PC-3 (cell line): ENCODE measurements at regions not wholly inside any gene's neighbourhood (a gene's known extent, or its start where the extent isn't known, plus 50 kb on each side); places are given as distances from the start of the nearest gene placed in this dataset.

Experiments
- ATAC-seq: fragments of 200-7000 bp; cut with Tn5 transposase; 2 replicates; pipeline ENCODE4 v1.9.1; 2020; ENCODE audit warnings: mild to moderate bottlenecking, moderate library complexity
- BruUV-seq: library from RNA; stranded (reverse); fragments of 400-500 nt; replicated peaks from 2 replicates; lab custom pipeline; 2021; lab: Mats Ljungman, UMichigan
- CTCF ChIA-PET: fragments of 300-600 bp; sonication (Branson Sonifier 250); formaldehyde crosslinking; loops from one replicate; lab custom pipeline; 2022; ENCODE audit warnings: antibody characterized with exemption; lab: Charles Lee
- POLR2A ChIA-PET: fragments of 300-600 bp; sonication (Branson Sonifier 250); formaldehyde crosslinking; loops from one replicate; lab custom pipeline; 2022; ENCODE audit warnings: antibody characterized with exemption; ENCODE audit not compliant: unreplicated experiment; lab: Charles Lee
- DNase-seq: peaks from one replicate; pipeline ENCODE4 v3.0.0-alpha.2; 2015
- H2AFZ ChIP-seq: fragments of 300-600 bp; sonication (generic); 2 replicates; pipeline ENCODE4 v1.6.0; 2016; ENCODE audit warnings: antibody characterized with exemption, low read length
- H3F3A ChIP-seq: fragments of 300-600 bp; sonication (generic); one replicate; pipeline ENCODE4 v1.6.0; 2017; ENCODE audit warnings: antibody characterized with exemption, low read length, control low read depth, mild to moderate bottlenecking; ENCODE audit not compliant: unreplicated experiment
- H3K27ac ChIP-seq: fragments of 300-600 bp; sonication (generic); 2 replicates; pipeline ENCODE4 v1.5.1; 2016; ENCODE audit warnings: mild to moderate bottlenecking, low read length
- H3K27me3 ChIP-seq: fragments of 300-600 bp; sonication (generic); 2 replicates; pipeline ENCODE4 v1.6.1; 2016; ENCODE audit warnings: low read length, mixed read lengths
- H3K36me3 ChIP-seq: fragments of 300-600 bp; sonication (generic); 2 replicates; pipeline ENCODE4 v1.6.1; 2016; ENCODE audit warnings: low read depth, mixed run types, low read length, mixed read lengths
- H3K4me1 ChIP-seq: fragments of 300-600 bp; sonication (generic); 2 replicates; pipeline ENCODE4 v1.5.1; 2016; ENCODE audit warnings: low read length; ENCODE audit not compliant: insufficient read depth
- H3K4me2 ChIP-seq: fragments of 300-600 bp; sonication (generic); 2 replicates; pipeline ENCODE4 v1.6.0; 2016; ENCODE audit warnings: low read length
- H3K4me3 ChIP-seq: fragments of 300-600 bp; sonication (generic); 2 replicates; pipeline ENCODE4 v1.5.1; 2016; ENCODE audit warnings: mild to moderate bottlenecking, low read length, mixed read lengths
- H3K79me2 ChIP-seq: fragments of 300-600 bp; sonication (generic); 2 replicates; pipeline ENCODE4 v1.6.1; 2017; ENCODE audit warnings: low read length, mixed read lengths
- H3K9ac ChIP-seq: fragments of 300-600 bp; sonication (generic); 2 replicates; pipeline ENCODE4 v1.6.0; 2016; ENCODE audit warnings: mild to moderate bottlenecking, low read length
- H3K9me2 ChIP-seq: fragments of 300-600 bp; sonication (generic); replicated peaks from 2 replicates; pipeline ENCODE4 v1.6.1; 2016; ENCODE audit warnings: mixed run types, low read length, mixed read lengths
- H3K9me3 ChIP-seq: fragments of 300-600 bp; sonication (generic); 2 replicates; pipeline ENCODE4 v1.6.1; 2016; ENCODE audit warnings: low read length, mixed read lengths
- H4K20me1 ChIP-seq: fragments of 300-600 bp; sonication (generic); 2 replicates; pipeline ENCODE4 v1.6.1; 2016; ENCODE audit warnings: low read length, mixed read lengths
- EZH2 ChIP-seq: fragments of 300-600 bp; sonication (generic); IDR thresholded peaks from one replicate; pipeline ENCODE4 v1.6.1; 2017; ENCODE audit warnings: antibody characterized with exemption, mild to moderate bottlenecking, low read length; ENCODE audit not compliant: unreplicated experiment
- EZH2phosphoT487 ChIP-seq: fragments of 300-600 bp; sonication (generic); IDR thresholded peaks from 2 replicates; pipeline ENCODE4 v1.6.1; 2018; ENCODE audit warnings: mild to moderate bottlenecking, antibody characterized with exemption, low read length, borderline replicate concordance
- intact Hi-C: fragments of 100-400 bp; cut with micrococcal nuclease; formaldehyde crosslinking; loops from 2 replicates; pipeline ENCODE4 v1.9.0; 2023
- TF ChIP-seq, protein P1 (sequence below): fragments of 300-600 bp; sonication (generic); conservative IDR thresholded peaks from 2 replicates; pipeline ENCODE4 v1.5.1; 2017; ENCODE audit warnings: antibody characterized with exemption, low read depth, mild to moderate bottlenecking, low read length

DNA sequence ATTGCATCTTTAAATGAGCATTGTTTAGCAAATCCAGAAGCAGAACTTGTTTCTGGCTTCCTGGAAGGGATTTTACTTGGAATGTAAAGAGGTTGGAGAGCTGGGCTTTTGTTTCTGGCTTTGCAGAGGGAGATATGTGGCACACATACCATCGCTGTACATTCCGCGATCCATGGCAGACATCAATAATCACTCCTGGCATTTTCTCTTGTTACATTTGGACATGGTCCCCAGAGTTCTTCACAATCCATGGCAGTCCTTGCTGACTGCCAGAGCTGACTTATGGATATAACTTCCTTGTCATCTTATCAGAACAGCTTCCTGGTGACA is 445.6 kb upstream of the SPRED2 start:
- no peaks in the 10 kb centered on the region for H3K9me3 ChIP-seq
- no peaks in the 10 kb centered on the region for H3F3A ChIP-seq
- intact Hi-C loops: no loop called here
- H3K9ac ChIP-seq: no peak overlapping the region
- H3K4me1 ChIP-seq: no peaks in the 10 kb centered on the region
- DNase-seq (no peak), ATAC-seq (no peak)
- no peaks in the 10 kb centered on the region for H3K36me3 ChIP-seq
- H3K27me3 ChIP-seq: peaks cover 83% of the 10 kb centered on the region
- POLR2A ChIA-PET: no interaction called here
- no peak for TF ChIP-seq EZH2
- TF ChIP-seq, protein P1, sequence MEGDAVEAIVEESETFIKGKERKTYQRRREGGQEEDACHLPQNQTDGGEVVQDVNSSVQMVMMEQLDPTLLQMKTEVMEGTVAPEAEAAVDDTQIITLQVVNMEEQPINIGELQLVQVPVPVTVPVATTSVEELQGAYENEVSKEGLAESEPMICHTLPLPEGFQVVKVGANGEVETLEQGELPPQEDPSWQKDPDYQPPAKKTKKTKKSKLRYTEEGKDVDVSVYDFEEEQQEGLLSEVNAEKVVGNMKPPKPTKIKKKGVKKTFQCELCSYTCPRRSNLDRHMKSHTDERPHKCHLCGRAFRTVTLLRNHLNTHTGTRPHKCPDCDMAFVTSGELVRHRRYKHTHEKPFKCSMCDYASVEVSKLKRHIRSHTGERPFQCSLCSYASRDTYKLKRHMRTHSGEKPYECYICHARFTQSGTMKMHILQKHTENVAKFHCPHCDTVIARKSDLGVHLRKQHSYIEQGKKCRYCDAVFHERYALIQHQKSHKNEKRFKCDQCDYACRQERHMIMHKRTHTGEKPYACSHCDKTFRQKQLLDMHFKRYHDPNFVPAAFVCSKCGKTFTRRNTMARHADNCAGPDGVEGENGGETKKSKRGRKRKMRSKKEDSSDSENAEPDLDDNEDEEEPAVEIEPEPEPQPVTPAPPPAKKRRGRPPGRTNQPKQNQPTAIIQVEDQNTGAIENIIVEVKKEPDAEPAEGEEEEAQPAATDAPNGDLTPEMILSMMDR: no peak
- no peak for TF ChIP-seq EZH2phosphoT487
- H4K20me1 ChIP-seq: no peaks in the 10 kb centered on the region
- no peak overlapping the region for H3K4me2 ChIP-seq
- H3K9me2 ChIP-seq: no peaks in the 10 kb centered on the region
- no peak overlapping the region for H3K27ac ChIP-seq
- BruUV-seq: no TSS peak
- CTCF ChIA-PET: no interaction called here
- no peak overlapping the region for H2AFZ ChIP-seq
- H3K79me2 ChIP-seq: no peaks in the 10 kb centered on the region
- H3K4me3 ChIP-seq: no peak overlapping the region

DNA sequence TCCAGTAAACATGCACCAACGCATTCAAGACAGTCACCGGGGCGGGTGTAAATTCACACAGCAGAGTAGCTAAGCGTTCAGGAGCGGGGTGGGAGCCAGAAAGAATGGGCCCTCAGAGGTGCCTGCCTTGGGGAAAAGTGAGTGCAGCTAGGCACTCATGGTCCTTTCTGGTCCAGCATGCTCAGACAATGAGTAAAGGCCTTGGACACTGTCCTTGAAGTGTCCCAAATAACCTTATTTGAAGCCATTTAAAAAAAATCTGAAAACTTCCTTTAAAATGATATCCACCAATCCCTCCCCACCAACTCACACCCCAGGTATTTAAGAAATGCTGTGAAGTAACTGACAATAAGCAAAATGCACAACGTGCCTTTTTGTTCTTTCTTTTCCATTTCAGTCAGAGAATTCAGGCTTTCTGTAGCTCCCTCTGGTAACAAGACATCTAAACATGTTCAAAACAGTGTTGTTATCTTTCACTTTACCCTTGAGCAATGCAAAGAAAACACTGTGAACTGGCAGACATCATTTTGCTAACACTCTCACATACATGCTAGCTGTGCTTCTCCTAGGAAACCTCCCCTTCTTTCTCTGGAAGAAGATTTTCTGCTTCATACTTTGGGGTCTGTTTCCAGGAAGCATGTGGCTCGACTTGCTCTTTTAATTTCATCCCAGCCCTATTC is 445.1 kb upstream of the SPRED2 start:
- intact Hi-C loops: no loop called here
- BruUV-seq: no TSS peak
- peaks cover 84% of the 10 kb centered on the region for H3K27me3 ChIP-seq
- H3K9ac ChIP-seq: no peak overlapping the region
- H3K79me2 ChIP-seq: no peaks in the 10 kb centered on the region
- H3K4me1 ChIP-seq: no peaks in the 10 kb centered on the region
- no peak overlapping the region for H3K27ac ChIP-seq
- ChIA-PET POLR2A (no interaction called here), CTCF (no interaction called here)
- H4K20me1 ChIP-seq: no peaks in the 10 kb centered on the region
- no peak overlapping the region for H3K4me3 ChIP-seq
- no peaks in the 10 kb centered on the region for H3K9me2 ChIP-seq
- no peak for ATAC-seq
- TF ChIP-seq, protein P1: no peak
- TF ChIP-seq EZH2phosphoT487 (no peak), EZH2 (no peak)
- DNase-seq: no peak
- H3K9me3 ChIP-seq: no peaks in the 10 kb centered on the region
- no peaks in the 10 kb centered on the region for H3K36me3 ChIP-seq
- no peak overlapping the region for H3K4me2 ChIP-seq
- H3F3A ChIP-seq: no peaks in the 10 kb centered on the region
- no peak overlapping the region for H2AFZ ChIP-seq

DNA sequence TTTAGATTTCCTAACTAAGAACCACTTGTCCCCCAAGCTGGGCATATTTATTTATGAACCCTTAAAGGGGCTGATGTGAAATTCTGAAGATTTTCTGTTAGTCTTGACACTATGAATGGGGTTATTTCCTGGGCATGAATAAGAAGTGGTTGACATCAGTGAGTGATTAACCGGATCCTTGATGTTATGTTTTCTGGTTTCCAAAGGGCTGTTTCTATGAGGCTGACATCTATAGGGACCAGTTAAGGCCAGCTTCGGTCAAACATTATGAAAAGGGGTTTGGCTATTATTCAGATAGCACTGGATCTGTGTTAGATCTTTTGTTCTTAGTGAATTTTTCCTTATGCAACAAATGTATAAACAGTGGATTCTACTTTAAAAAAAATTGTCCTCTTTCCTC is 443.7 kb upstream of the SPRED2 start:
- ChIA-PET POLR2A (no interaction called here), CTCF (no interaction called here)
- Histone ChIP-seq H3K27ac (no peak overlapping the region), H3K9me3 (no peaks in the 10 kb centered on the region), H3K9me2 (no peaks in the 10 kb centered on the region), H3K4me1 (no peaks in the 10 kb centered on the region), H3F3A (no peaks in the 10 kb centered on the region), H3K36me3 (no peaks in the 10 kb centered on the region), H3K27me3 (peaks cover 85% of the 10 kb centered on the region), H3K4me3 (no peak overlapping the region), H2AFZ (no peak overlapping the region), H4K20me1 (no peaks in the 10 kb centered on the region), H3K79me2 (no peaks in the 10 kb centered on the region), H3K9ac (no peak overlapping the region), H3K4me2 (no peak overlapping the region)
- DNase-seq: no peak
- intact Hi-C loops: no loop called here
- no peak for TF ChIP-seq EZH2phosphoT487
- no peak for TF ChIP-seq EZH2
- TF ChIP-seq, protein P1: no peak
- no TSS peak for BruUV-seq
- ATAC-seq: no peak
